HG03432 (cell line): ENCODE measurements at regions not wholly inside any gene's neighbourhood (a gene's known extent, or its start where the extent isn't known, plus 50 kb on each side); places are given as distances from the start of the nearest gene placed in this dataset.

ENCODE experiments used
- ATAC-seq: cut with Tn5 transposase; IDR thresholded peaks from one replicate; pipeline ENCODE4 v1.9.1; 2021; ENCODE audit warnings: mild to moderate bottlenecking, moderate library complexity; ENCODE audit not compliant: unreplicated experiment

DNA sequence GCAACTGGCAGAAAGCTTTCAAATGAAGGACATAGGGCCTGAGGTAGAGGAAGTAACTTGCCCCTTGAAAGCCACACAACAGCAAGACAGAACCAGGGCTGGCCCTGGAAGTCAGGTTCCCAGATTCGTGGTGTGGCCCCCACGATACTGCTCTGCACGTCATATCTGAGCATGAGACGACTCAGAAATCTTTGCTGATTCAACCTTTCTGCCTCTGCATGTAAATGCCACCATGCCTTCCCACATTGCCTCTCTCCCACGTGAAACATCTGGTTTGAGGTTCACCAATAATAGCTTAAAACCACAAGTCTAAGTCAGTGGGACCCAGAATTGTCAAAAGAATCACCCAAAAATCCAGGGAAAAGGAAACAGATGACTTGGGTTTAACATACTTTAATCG lies 214.0 kb upstream of the TRIB2 start:
- no peak for ATAC-seq

DNA sequence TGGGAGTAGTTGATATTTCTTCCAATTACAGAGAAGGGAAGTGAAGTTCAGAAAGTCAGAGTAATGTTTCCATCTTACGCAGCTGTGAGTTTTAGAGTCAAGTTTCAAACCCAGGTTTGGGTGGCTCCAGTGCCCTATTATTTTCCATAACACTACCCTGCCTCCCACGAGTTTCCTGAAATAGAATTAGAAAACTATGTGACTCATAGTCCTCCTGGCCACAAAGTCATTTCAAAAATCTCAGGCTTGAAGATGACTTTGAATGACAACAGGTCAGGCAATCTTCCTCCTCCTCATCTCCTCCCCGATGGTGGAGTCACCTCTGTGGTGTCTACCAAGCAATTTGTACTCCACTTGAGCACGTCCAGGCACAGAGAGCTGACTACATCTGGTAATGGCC lies 212.3 kb upstream of the TRIB2 start:
- peak; percentile 36 for ATAC-seq

GRCh38 chr2:12506846-12507245 lies 209.9 kb upstream of the TRIB2 start:
- ATAC-seq, result peak; percentile 0

- peak; percentile 86 for ATAC-seq
Observed at GRCh38 chr2:12507295-12507694, 209.4 kb upstream of the TRIB2 start.

DNA sequence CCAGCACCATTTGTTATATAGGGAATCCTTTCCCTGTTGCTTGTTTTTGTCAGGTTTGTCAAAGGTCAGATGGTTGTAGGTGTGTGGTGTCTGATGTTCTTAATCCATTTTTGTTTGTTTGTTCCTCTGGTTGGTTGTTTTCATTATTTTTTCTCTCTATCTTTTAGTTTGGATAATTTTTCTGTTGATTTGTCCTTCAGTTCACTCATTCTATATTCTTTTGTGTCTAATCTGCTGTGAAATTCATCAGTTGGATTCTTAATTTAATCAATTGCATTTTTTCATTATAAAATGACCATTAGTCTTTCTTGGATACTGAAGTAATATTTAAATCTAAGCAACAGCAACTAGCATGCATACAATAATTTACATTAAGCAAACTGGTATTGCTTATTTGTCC lies 206.7 kb upstream of the TRIB2 start:
- no peak for ATAC-seq

GRCh38 chr2:12513339-12513738 lies 203.4 kb upstream of the TRIB2 start:
- ATAC-seq, result no peak

GRCh38 chr2:12514168-12514567 lies 202.6 kb upstream of the TRIB2 start:
- ATAC-seq, result no peak

DNA sequence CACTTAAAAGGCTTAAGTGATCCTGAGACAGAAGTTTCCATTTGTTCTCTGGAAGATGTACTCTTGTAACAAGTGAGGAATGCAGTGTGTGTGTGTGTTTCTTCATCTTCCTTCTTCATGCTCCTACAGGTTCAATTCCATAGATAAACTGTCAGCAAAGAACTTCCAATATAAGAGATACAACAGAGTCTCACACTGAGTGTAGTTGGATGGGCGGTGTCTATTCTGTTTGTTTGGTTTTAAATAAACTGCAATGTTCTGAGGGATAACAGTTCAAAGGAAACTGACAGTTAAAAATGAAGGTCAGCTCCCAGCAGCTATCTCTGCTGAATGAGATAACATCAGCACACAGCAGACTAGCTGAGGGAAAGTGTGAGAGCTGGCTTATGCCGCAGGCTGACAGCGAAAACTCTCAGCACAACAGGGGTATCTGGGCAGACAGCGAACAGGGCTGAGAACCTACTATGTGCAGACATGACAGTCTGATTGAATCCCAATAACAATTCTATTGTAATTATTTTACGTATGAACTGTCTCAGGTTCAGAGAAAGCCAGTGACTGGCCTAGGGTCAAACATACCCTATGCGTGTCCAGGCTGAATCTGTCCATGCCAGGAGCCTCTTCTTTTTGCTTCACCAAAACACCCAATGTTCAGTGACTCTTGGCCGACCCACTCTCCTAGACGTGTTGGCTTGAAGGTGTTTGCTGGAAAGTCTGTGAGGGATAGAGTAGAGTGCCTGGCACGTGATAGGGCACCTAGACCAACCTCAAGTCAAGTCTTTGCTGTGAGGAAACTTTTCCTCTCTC lies 201.9 kb upstream of the TRIB2 start:
- no peak for ATAC-seq

GRCh38 chr2:12515871-12516270 lies 200.9 kb upstream of the TRIB2 start:
- ATAC-seq, result no peak

DNA sequence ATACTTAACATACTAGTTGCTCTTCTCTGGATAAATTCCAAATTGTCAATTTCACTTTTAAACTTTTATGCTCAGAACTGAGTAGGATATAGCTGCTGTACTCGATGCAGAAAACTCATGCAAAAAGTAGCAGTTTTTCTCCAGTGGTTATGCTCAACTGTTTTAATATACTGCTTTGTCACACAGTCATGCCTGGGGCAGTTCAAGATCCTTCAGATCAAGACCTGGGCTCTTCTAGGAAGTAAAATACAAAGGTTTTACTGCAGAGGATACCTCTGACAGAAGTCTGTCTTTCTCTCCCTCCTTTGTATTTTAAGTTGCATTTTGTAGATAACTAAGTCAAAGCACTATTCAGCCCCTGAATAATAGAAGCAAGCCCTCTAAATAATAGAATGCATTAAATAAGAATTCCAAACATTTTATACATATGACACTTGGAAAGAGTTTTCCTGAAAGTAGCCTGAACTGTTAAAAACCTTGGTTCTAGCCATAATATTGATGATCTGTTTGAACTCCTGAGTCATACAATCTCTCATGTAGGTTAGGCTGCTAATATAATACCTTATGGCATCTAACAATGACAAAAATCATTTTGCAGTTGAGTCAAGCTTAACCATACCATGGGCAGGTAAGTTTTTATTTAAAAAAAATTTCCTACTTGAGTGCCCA lies 183.3 kb upstream of the TRIB2 start:
- no peak for ATAC-seq

DNA sequence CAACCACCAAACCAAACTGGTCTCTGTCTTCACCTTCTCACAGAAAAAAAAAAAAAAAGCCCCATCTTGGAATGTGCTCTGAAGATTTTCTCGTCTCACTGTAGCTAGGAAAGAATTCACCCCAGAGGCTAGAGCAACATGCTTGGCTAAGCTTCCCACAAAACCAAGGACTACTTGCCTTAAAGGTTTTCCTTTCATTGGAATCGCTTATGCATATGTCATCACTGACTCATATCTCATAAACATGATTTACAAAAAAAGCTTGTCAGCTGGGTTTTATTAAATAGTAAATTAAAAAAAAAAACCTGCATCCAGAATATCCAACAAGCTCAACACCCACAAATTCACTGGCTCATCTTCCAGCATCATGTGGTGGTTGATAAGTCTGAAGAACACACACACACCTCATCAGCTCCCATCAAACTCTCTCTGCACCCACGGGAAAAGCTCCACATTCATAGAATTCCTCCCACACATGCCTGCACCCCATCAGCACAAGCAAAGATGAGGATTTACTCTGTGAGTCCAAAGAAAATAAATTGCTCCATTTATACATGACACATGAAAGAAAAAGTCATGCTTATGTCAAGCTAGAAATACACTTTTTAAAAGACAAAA lies 182.0 kb upstream of the TRIB2 start:
- no peak for ATAC-seq

- no peak for ATAC-seq
Observed at GRCh38 chr2:12536976-12537375, 179.8 kb upstream of the TRIB2 start.

DNA sequence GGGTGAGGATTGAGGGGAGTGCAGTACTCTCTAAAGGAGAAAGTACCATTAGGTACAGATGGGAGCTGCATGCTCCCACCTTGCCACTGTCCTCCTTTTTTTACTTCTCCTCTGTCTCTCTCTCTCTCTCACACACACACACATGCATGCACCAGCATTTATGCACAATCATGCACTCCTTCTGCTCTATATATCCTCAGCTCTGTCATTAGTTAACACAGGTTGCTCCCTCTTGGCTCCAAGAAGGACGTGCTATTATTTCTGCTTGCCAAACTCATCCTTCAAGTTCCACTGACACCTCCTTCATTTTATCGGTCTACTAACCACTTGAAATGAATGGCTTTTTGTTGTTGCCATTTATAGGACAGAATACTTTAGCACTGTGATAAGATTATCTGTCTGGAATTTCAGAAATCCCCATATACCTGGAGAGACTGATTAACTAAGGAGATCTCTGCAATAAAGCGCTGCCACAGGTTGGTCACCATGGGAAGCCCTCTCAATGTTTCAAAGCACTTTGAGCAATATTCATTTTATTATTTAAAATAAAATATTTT lies 178.5 kb upstream of the TRIB2 start:
- ATAC-seq, result no peak

GRCh38 chr2:12539336-12539735 lies 177.4 kb upstream of the TRIB2 start:
- no peak for ATAC-seq

- no peak for ATAC-seq
Observed at GRCh38 chr2:12539776-12540562, 176.8 kb upstream of the TRIB2 start.

DNA sequence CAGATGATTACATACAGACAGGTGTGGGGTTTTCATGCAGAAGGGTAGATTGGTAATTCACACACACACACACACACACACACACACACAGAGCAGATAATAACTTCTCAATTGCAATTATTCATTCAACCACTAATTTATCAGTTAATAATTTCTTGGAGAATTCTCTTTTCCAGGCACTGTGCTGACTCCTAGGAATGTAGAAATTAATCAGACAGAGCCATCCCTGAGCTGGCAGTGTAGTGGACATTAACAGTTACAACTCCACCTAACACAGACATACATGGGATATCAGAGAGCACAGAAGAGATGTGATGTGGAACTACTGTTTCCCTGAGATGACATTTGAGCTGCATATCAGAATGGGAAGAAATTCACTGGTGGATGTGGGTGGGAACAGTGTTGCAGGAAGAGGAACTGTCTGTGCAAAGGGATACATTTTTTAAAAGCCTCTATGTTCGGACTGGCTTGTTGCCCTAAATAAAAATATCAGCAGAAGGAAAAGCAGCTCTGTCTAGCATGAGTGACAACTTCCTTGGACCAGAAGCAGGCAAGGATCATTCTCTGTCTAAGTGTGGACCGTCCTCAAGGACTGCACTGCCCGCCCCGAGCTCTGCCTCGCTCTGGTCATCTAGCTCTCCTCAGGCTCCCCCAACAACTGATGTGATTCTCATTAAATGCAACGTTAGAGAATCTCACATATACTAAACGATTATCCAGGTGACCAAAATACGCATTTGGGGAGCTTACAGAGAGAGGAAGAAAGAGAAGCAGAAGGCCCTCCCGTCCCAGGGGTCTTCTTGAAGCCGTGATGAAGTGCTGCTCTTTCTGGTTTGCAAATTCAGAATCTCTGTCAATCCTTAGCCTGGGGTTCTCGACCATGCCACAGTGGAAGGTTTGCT lies 173.4 kb upstream of the TRIB2 start:
- ATAC-seq, result no peak

GRCh38 chr2:12543978-12544558 lies 172.7 kb upstream of the TRIB2 start:
- ATAC-seq, result peak; percentile 89

GRCh38 chr2:12547566-12548170 lies 169.1 kb upstream of the TRIB2 start:
- no peak for ATAC-seq

DNA sequence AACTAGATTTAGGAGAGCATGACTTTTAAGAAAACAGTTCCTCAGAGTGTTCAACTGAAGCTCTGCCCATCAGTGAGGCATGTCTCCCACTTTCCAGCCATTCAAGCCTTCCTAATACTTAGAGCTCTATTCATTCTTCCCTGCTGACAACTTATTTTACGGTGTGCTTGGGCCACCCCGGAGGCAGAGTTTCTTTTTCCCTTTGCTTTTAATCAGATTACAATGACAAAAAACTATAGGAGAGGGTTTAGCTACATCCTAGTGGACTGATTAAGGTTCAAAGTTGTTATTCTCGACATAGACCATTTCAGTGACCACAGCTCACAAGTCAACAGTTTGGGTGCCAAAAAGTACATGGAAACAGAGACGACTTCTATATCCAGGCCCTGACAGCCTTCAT lies 167.8 kb upstream of the TRIB2 start:
- no peak for ATAC-seq
